ENCODE measurements at regions not wholly inside any gene's neighbourhood (a gene's known extent, or its start where the extent isn't known, plus 50 kb on each side); places are given as distances from the start of the nearest gene placed in this dataset.
A peak's percentile ranks its signal among the peaks of the same experiment; 100 is the strongest.

- TF ChIP-seq MAX (IDR thresholded peaks at IDR 0.05; ENCODE audit: low read depth, low read length) (no peak), POLR2A (IDR thresholded peaks at IDR 0.05; ENCODE audit: extremely low read depth, insufficient read length) (no peak), CTCF (IDR thresholded peaks at IDR 0.05; ENCODE audit: low read depth, low read length) (no peak), MYC (IDR thresholded peaks at IDR 0.05; ENCODE audit: low read depth, low read length) (no peak)
- no peak overlapping the region for H3K4me3 ChIP-seq (ENCODE audit: low read depth, low read length)
- DNase-seq (ENCODE audit: low read depth): no peak
These were observed 204.8 kb upstream of the SYT4 start for GRCh38 chr18:43482136-43482535.

- DNase-seq (ENCODE audit: low read depth): no peak
- TF ChIP-seq MYC (IDR thresholded peaks at IDR 0.05; ENCODE audit: low read depth, low read length): no peak
- no peak for TF ChIP-seq POLR2A (IDR thresholded peaks at IDR 0.05; ENCODE audit: extremely low read depth, insufficient read length)
- no peak for TF ChIP-seq MAX (IDR thresholded peaks at IDR 0.05; ENCODE audit: low read depth, low read length)
- no peak for TF ChIP-seq CTCF (IDR thresholded peaks at IDR 0.05; ENCODE audit: low read depth, low read length)
- H3K4me3 ChIP-seq (ENCODE audit: low read depth, low read length): no peak overlapping the region
These were observed 205.3 kb upstream of the SYT4 start for GRCh38 chr18:43482600-43482999.

GRCh38 chr18:43484710-43485109, 207.4 kb upstream of the SYT4 start:
- H3K4me3 ChIP-seq (ENCODE audit: low read depth, low read length): no peak overlapping the region
- TF ChIP-seq MYC (IDR thresholded peaks at IDR 0.05; ENCODE audit: low read depth, low read length) (no peak), POLR2A (IDR thresholded peaks at IDR 0.05; ENCODE audit: extremely low read depth, insufficient read length) (no peak), CTCF (IDR thresholded peaks at IDR 0.05; ENCODE audit: low read depth, low read length) (no peak), MAX (IDR thresholded peaks at IDR 0.05; ENCODE audit: low read depth, low read length) (no peak)
- DNase-seq (ENCODE audit: low read depth): no peak

GRCh38 chr18:43485545-43485963, 208.3 kb upstream of the SYT4 start:
- DNase-seq (ENCODE audit: low read depth): no peak
- H3K4me3 ChIP-seq (ENCODE audit: low read depth, low read length): no peak overlapping the region
- no peak for TF ChIP-seq MAX (IDR thresholded peaks at IDR 0.05; ENCODE audit: low read depth, low read length)
- TF ChIP-seq CTCF (IDR thresholded peaks at IDR 0.05; ENCODE audit: low read depth, low read length): no peak
- TF ChIP-seq MYC (IDR thresholded peaks at IDR 0.05; ENCODE audit: low read depth, low read length): no peak
- no peak for TF ChIP-seq POLR2A (IDR thresholded peaks at IDR 0.05; ENCODE audit: extremely low read depth, insufficient read length)

GRCh38 chr18:43486462-43486861, 209.2 kb upstream of the SYT4 start:
- DNase-seq (ENCODE audit: low read depth): peak; percentile 37
- no peak overlapping the region for H3K4me3 ChIP-seq (ENCODE audit: low read depth, low read length)
- no peak for TF ChIP-seq MYC (IDR thresholded peaks at IDR 0.05; ENCODE audit: low read depth, low read length)

- no peak overlapping the region for H3K4me3 ChIP-seq (ENCODE audit: low read depth, low read length)
- TF ChIP-seq CTCF (IDR thresholded peaks at IDR 0.05; ENCODE audit: low read depth, low read length): no peak
- no peak for TF ChIP-seq MAX (IDR thresholded peaks at IDR 0.05; ENCODE audit: low read depth, low read length)
- no peak for TF ChIP-seq POLR2A (IDR thresholded peaks at IDR 0.05; ENCODE audit: extremely low read depth, insufficient read length)
- TF ChIP-seq MYC (IDR thresholded peaks at IDR 0.05; ENCODE audit: low read depth, low read length): no peak
- no peak for DNase-seq (ENCODE audit: low read depth)
These were observed 223.8 kb upstream of the SYT4 start for GRCh38 chr18:43501099-43501498.
